CD14-positive monocyte (primary cell): ENCODE measurements at regions not wholly inside any gene's neighbourhood (a gene's known extent, or its start where the extent isn't known, plus 50 kb on each side); places are given as distances from the start of the nearest gene placed in this dataset.

Experiments used
- DNase-seq, 3 donors: peaks; one replicate each; pipeline ENCODE4 v3.0.0-alpha.2; 2011 to 2022
- H2AFZ ChIP-seq: 2 replicates; pipeline ENCODE4 v1.6.0; 2012; ENCODE audit warnings: mild to moderate bottlenecking, low read depth, low read length, inconsistent platforms; ENCODE audit not compliant: insufficient read depth, poor library complexity, severe bottlenecking
- H3K27ac ChIP-seq, 2 donors: 1 replicate in 1 of 2; 2 replicates in 1 of 2; pipeline ENCODE4 v1.5.1; 2012 to 2013; ENCODE audit warnings: low read length in 2 of 2, control low read depth in 1 of 2, inconsistent platforms in 1 of 2, low read depth in 1 of 2, mild to moderate bottlenecking in 1 of 2
- H3K27me3 ChIP-seq, 2 donors: one replicate each; pipeline versions ENCODE4 v1.6.0 to v1.6.1; 2011 to 2013; ENCODE audit warnings: low read length in 2 of 2; ENCODE audit not compliant: control insufficient read depth in 2 of 2, insufficient read depth in 2 of 2
- H3K36me3 ChIP-seq, 2 donors: replicated peaks in 1 of 2; 1 replicate in 1 of 2; 2 replicates in 1 of 2; pipeline versions ENCODE4 v1.5.1 to v1.6.1; 2012 to 2013; ENCODE audit warnings: low read length in 2 of 2, control low read depth in 1 of 2, inconsistent platforms in 1 of 2, mild to moderate bottlenecking in 1 of 2; ENCODE audit not compliant: insufficient read depth in 2 of 2, control insufficient read depth in 1 of 2
- H3K4me1 ChIP-seq, 2 donors: 1 replicate in 1 of 2; 2 replicates in 1 of 2; pipeline versions ENCODE4 v1.5.1 to v1.6.1; 2012 to 2013; ENCODE audit warnings: low read length in 2 of 2, control low read depth in 1 of 2, inconsistent platforms in 1 of 2, mild to moderate bottlenecking in 1 of 2, moderate library complexity in 1 of 2; ENCODE audit not compliant: insufficient read depth in 2 of 2, control insufficient read depth in 1 of 2
- H3K4me2 ChIP-seq: replicated peaks from 2 replicates; pipeline ENCODE3; 2012; ENCODE audit warnings: low read length, moderate library complexity, mild to moderate bottlenecking; ENCODE audit not compliant: poor library complexity, severe bottlenecking; ENCODE audit errors: extremely low read depth
- H3K4me3 ChIP-seq, 3 experiments: fragments of 200-600 bp in 1 of 3; sonication (generic) in 1 of 3; replicated peaks in 1 of 3; 1 replicate in 2 of 3; 2 replicates in 1 of 3; pipeline ENCODE4 v1.5.1; 2011 to 2013; ENCODE audit warnings: low read length in 3 of 3, mild to moderate bottlenecking in 3 of 3, control low read depth in 2 of 3, low read depth in 2 of 3, inconsistent platforms in 1 of 3, moderate library complexity in 1 of 3
- H3K79me2 ChIP-seq: 2 replicates; pipeline ENCODE4 v1.6.0; 2012; ENCODE audit warnings: mild to moderate bottlenecking, control low read depth, inconsistent platforms, low read length, moderate library complexity; ENCODE audit not compliant: insufficient read depth
- H3K9ac ChIP-seq: 2 replicates; pipeline ENCODE4 v1.6.0; 2017; ENCODE audit warnings: low read length, mild to moderate bottlenecking; ENCODE audit not compliant: insufficient read depth, poor library complexity, severe bottlenecking
- H3K9me3 ChIP-seq, 2 donors: replicated peaks in 1 of 2; 1 replicate in 1 of 2; 2 replicates in 1 of 2; pipeline versions ENCODE4 v1.5.1 to v1.6.1; 2012 to 2013; ENCODE audit warnings: low read length in 2 of 2, control low read depth in 1 of 2; ENCODE audit not compliant: control insufficient read depth in 1 of 2, insufficient read depth in 1 of 2
- H4K20me1 ChIP-seq: 2 replicates; pipeline ENCODE4 v1.6.0; 2012; ENCODE audit warnings: mild to moderate bottlenecking, low read length, control low read depth, moderate library complexity; ENCODE audit not compliant: insufficient read depth
- H3K27ac Mint-ChIP-seq, 7 donors: one replicate each; pipeline ENCODE4 v1.8.0; 2020; ENCODE audit warnings: mild to moderate bottlenecking in 7 of 7, mixed read lengths in 7 of 7, moderate library complexity in 6 of 7, inconsistent platforms in 2 of 7
- H3K27me3 Mint-ChIP-seq, 3 donors: one replicate each; pipeline ENCODE4 v1.8.0; 2021 to 2022; ENCODE audit warnings: low read depth in 3 of 3, mild to moderate bottlenecking in 3 of 3, mixed read lengths in 3 of 3, moderate library complexity in 3 of 3, inconsistent platforms in 1 of 3
- H3K36me3 Mint-ChIP-seq, 2 donors: one replicate each; pipeline ENCODE4 v1.8.0; 2020; ENCODE audit warnings: mixed read lengths in 2 of 2, inconsistent platforms in 1 of 2, mild to moderate bottlenecking in 1 of 2
- H3K4me1 Mint-ChIP-seq: one replicate; pipeline ENCODE4 v1.8.0; 2020; ENCODE audit warnings: mild to moderate bottlenecking, mixed read lengths
- H3K4me3 Mint-ChIP-seq, 2 donors: one replicate each; pipeline ENCODE4 v1.8.0; 2020; ENCODE audit warnings: mild to moderate bottlenecking in 2 of 2, mixed read lengths in 2 of 2, moderate library complexity in 1 of 2
- H3K9me3 Mint-ChIP-seq, 7 donors: one replicate each; pipeline ENCODE4 v1.8.0; 2020 to 2022; ENCODE audit warnings: mixed read lengths in 7 of 7, mild to moderate bottlenecking in 6 of 7, moderate library complexity in 6 of 7, inconsistent platforms in 2 of 7
- CTCF ChIP-seq: fragments of 200-600 bp; IDR thresholded peaks from one replicate; pipeline ENCODE4 v1.8.0; 2022; ENCODE audit warnings: antibody characterized with exemption, mild to moderate bottlenecking
- whole genome bisulfite sequencing: methylation state at CpG from one replicate; pipeline ENCODE4 v1.1.5; 2013; ENCODE audit warnings: missing lambda C conversion rate; ENCODE audit not compliant: insufficient coverage; 5-methylcytosine and 5-hydroxymethylcytosine counted together
- intact Hi-C, 2 donors: fragments of 100-400 bp; cut with micrococcal nuclease; formaldehyde crosslinking; loops; one replicate each; pipeline versions ENCODE4 v1.15.0 to v1.15.1; 2023

GRCh38 chr16:55008836-55009510 lies 78.3 kb downstream of the IRX5 start:
- H2AFZ ChIP-seq, result no peak overlapping the region
- no peak overlapping the region for H3K27ac ChIP-seq
- no peak overlapping the region for H3K27ac Mint-ChIP-seq
- peaks cover 0 to 2% (median 0%) of the 10 kb centered on the region in 7 donors for H3K9me3 Mint-ChIP-seq
- H3K4me1 Mint-ChIP-seq, result no peaks in the 10 kb centered on the region
- H3K9me3 ChIP-seq, result no peaks in the 10 kb centered on the region
- no peaks in the 10 kb centered on the region for H3K36me3 ChIP-seq
- no peak overlapping the region for H3K4me3 Mint-ChIP-seq
- no peaks in the 10 kb centered on the region for H3K27me3 ChIP-seq
- no peaks in the 10 kb centered on the region for H3K36me3 Mint-ChIP-seq
- H3K4me2 ChIP-seq, result no peak overlapping the region
- WGBS, result 92% methylated on average over 8 of the region's 15 CpGs
- peaks cover 0 to 6% (median 5%) of the 10 kb centered on the region in 3 donors for H3K27me3 Mint-ChIP-seq
- no peaks in the 10 kb centered on the region for H3K79me2 ChIP-seq
- H4K20me1 ChIP-seq, result no peaks in the 10 kb centered on the region
- no peak for DNase-seq
- H3K4me1 ChIP-seq, result no peaks in the 10 kb centered on the region
- no peak overlapping the region for H3K9ac ChIP-seq
- H3K4me3 ChIP-seq, result no peak overlapping the region
- no peak for TF ChIP-seq CTCF
- intact Hi-C loops, result no loop called here

GRCh38 chr16:55009581-55009980 lies 78.9 kb downstream of the IRX5 start:
- intact Hi-C loops, result no loop called here
- Histone ChIP-seq H3K9ac (no peak overlapping the region), H3K4me3 (no peak overlapping the region), H3K27me3 (no peaks in the 10 kb centered on the region), H3K27ac (no peak overlapping the region), H3K79me2 (no peaks in the 10 kb centered on the region), H4K20me1 (no peaks in the 10 kb centered on the region), H3K9me3 (no peaks in the 10 kb centered on the region), H3K4me2 (no peak overlapping the region), H3K36me3 (no peaks in the 10 kb centered on the region), H3K4me1 (no peaks in the 10 kb centered on the region), H2AFZ (no peak overlapping the region)
- Mint-ChIP-seq H3K27me3 (peaks cover 0 to 6% (median 6%) of the 10 kb centered on the region in 3 donors), H3K4me1 (no peaks in the 10 kb centered on the region), H3K9me3 (no peaks in the 10 kb centered on the region), H3K27ac (no peak overlapping the region), H3K4me3 (no peak overlapping the region), H3K36me3 (no peaks in the 10 kb centered on the region)
- no peak for DNase-seq
- TF ChIP-seq CTCF, result no peak
- WGBS, result 97% methylated on average over 10 of the region's 10 CpGs
